Effector memory CD4-positive, alpha-beta T cell (primary cell): ENCODE measurements at regions not wholly inside any gene's neighbourhood (a gene's known extent, or its start where the extent isn't known, plus 50 kb on each side); places are given as distances from the start of the nearest gene placed in this dataset.

Experiments
- DNase-seq, 3 donors: peaks; one replicate each; pipeline ENCODE4 v3.0.0-alpha.2; 2020
- H3K27ac ChIP-seq: 2 replicates; pipeline ENCODE4 v1.7.0; 2013; ENCODE audit warnings: mild to moderate bottlenecking, low read length, moderate library complexity; ENCODE audit not compliant: insufficient read depth, poor library complexity, severe bottlenecking
- H3K27me3 ChIP-seq: replicated peaks from 2 replicates; pipeline ENCODE4 v1.7.0; 2013; ENCODE audit warnings: mild to moderate bottlenecking, low read length; ENCODE audit not compliant: insufficient read depth, control insufficient read depth, poor library complexity, severe bottlenecking
- H3K36me3 ChIP-seq: 2 replicates; pipeline ENCODE4 v1.7.0; 2013; ENCODE audit warnings: mild to moderate bottlenecking, low read length, moderate library complexity; ENCODE audit not compliant: control insufficient read depth, insufficient read depth
- H3K4me1 ChIP-seq: 2 replicates; pipeline ENCODE4 v1.7.0; 2013; ENCODE audit warnings: low read length, mild to moderate bottlenecking; ENCODE audit not compliant: control insufficient read depth, insufficient read depth, poor library complexity, severe bottlenecking
- H3K4me3 ChIP-seq: 2 replicates; pipeline ENCODE4 v1.7.0; 2013; ENCODE audit warnings: low read length, low read depth, mild to moderate bottlenecking; ENCODE audit not compliant: insufficient read depth, poor library complexity, severe bottlenecking
- H3K9me3 ChIP-seq: 2 replicates; pipeline ENCODE4 v1.7.0; 2013; ENCODE audit warnings: mild to moderate bottlenecking, low read length, moderate library complexity; ENCODE audit not compliant: control insufficient read depth

- Histone ChIP-seq H3K4me3 (no peak overlapping the region), H3K27ac (no peak overlapping the region), H3K36me3 (no peaks in the 10 kb centered on the region), H3K27me3 (no peaks in the 10 kb centered on the region), H3K4me1 (no peaks in the 10 kb centered on the region), H3K9me3 (no peaks in the 10 kb centered on the region)
- no peak for DNase-seq
Observed at GRCh38 chr12:90832427-90832826, 122.5 kb downstream of the CCER1 start.

DNA sequence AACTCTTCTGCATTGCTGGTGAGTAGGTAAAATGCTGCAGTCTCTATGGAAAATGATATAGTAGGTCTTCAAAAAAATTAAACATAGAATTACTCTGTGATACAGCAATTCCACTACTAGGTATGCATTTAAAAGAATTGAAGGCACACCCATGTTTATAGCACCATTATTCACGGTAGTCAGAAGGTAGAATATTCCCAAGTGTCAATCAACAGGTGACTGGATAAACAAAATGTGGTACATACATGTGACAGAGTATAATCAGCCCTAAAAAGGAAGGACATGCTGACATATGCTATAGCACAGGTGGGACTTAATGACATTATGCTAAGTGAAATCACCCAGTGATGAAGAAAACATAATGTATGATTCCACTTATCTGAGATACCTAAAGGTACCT, 123.3 kb downstream of the CCER1 start:
- Histone ChIP-seq H3K4me3 (no peak overlapping the region), H3K27ac (no peak overlapping the region), H3K27me3 (no peaks in the 10 kb centered on the region), H3K9me3 (no peaks in the 10 kb centered on the region), H3K36me3 (no peaks in the 10 kb centered on the region), H3K4me1 (no peaks in the 10 kb centered on the region)
- DNase-seq = no peak

DNA sequence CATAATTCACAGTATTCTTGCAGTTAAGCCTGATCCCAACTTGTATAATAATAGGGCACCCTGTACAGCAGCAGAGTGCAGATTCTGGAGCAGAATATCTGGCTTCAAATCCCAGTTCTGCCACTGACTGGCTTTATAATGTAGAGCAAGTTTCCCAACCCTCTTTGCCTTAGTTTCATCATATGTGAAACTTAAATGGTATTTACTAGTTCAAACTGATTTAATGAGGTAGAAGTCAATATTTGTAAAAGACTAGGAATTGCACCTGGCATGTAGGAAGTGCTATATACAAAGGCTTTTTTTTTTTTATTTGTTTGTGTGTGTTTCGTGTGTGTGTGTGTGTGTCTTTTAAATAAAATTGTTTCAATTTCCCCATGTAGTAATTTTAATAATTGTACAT, 125.9 kb downstream of the CCER1 start:
- DNase-seq = no peak

DNA sequence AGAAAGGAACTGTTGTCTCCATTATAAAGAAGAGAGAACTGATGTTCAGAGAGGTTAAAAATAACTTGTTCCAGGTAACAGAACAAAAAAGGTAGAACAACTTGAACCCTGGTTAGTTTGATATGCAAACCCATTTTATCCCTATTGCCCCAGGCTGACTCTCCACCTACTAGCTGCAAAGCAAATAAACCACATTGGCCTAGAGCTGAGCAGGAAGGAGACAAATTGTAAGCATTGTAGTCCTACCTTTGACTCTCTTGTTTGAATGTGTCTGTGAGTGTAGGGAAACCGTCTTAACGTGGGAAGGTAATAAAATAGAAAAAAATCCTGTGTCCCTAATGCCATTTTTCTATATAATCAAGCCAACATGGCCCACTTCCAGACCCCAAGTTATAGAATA, 126.4 kb downstream of the CCER1 start:
- Histone ChIP-seq H3K4me3 (no peak overlapping the region), H3K27me3 (no peaks in the 10 kb centered on the region), H3K4me1 (no peaks in the 10 kb centered on the region), H3K9me3 (no peaks in the 10 kb centered on the region), H3K27ac (no peak overlapping the region), H3K36me3 (no peaks in the 10 kb centered on the region)
- no peak for DNase-seq

More for the DNA sequence above, 125.9 kb downstream of the CCER1 start:
- H3K27me3 ChIP-seq = no peaks in the 10 kb centered on the region
- no peak overlapping the region for H3K4me3 ChIP-seq
- H3K4me1 ChIP-seq = no peaks in the 10 kb centered on the region
- no peak overlapping the region for H3K27ac ChIP-seq
- H3K9me3 ChIP-seq = no peaks in the 10 kb centered on the region
- no peaks in the 10 kb centered on the region for H3K36me3 ChIP-seq

- H3K9me3 ChIP-seq = no peaks in the 10 kb centered on the region
- no peak overlapping the region for H3K27ac ChIP-seq
- no peak for DNase-seq
- no peaks in the 10 kb centered on the region for H3K27me3 ChIP-seq
- H3K36me3 ChIP-seq = no peaks in the 10 kb centered on the region
- no peak overlapping the region for H3K4me3 ChIP-seq
- H3K4me1 ChIP-seq = no peaks in the 10 kb centered on the region
Observed at GRCh38 chr12:90827567-90827966, 127.4 kb downstream of the CCER1 start.

GRCh38 chr12:90826036-90826435, 128.9 kb downstream of the CCER1 start:
- no peak for DNase-seq
- Histone ChIP-seq H3K4me3 (no peak overlapping the region), H3K4me1 (no peaks in the 10 kb centered on the region), H3K27me3 (no peaks in the 10 kb centered on the region), H3K9me3 (no peaks in the 10 kb centered on the region), H3K36me3 (no peaks in the 10 kb centered on the region), H3K27ac (no peak overlapping the region)

GRCh38 chr12:90823859-90824258, 131.1 kb downstream of the CCER1 start:
- Histone ChIP-seq H3K4me3 (no peak overlapping the region), H3K27ac (no peak overlapping the region), H3K9me3 (no peaks in the 10 kb centered on the region), H3K4me1 (no peaks in the 10 kb centered on the region), H3K27me3 (no peaks in the 10 kb centered on the region), H3K36me3 (no peaks in the 10 kb centered on the region)
- DNase-seq = no peak

DNA sequence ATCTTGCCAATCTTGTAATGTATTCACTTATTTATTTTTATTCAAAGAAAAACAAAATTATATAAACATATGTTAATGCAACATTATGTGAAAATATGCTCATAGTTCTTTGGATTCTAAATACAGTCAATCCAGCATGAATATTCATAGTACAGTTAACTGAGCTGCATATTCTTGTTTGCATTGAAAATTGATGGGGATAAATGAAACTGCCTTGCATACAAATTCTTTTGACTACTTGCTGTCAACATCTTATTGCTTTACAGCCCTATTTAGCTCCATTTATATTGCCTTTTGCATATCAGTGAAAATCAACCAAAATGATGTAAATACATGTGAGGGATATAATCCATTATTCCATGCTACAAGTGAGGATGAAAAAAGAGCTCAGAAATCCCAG, 135.3 kb downstream of the CCER1 start:
- Histone ChIP-seq H3K4me3 (no peak overlapping the region), H3K27ac (no peak overlapping the region), H3K4me1 (no peaks in the 10 kb centered on the region), H3K36me3 (no peaks in the 10 kb centered on the region), H3K9me3 (no peaks in the 10 kb centered on the region), H3K27me3 (no peaks in the 10 kb centered on the region)
- no peak for DNase-seq

DNA sequence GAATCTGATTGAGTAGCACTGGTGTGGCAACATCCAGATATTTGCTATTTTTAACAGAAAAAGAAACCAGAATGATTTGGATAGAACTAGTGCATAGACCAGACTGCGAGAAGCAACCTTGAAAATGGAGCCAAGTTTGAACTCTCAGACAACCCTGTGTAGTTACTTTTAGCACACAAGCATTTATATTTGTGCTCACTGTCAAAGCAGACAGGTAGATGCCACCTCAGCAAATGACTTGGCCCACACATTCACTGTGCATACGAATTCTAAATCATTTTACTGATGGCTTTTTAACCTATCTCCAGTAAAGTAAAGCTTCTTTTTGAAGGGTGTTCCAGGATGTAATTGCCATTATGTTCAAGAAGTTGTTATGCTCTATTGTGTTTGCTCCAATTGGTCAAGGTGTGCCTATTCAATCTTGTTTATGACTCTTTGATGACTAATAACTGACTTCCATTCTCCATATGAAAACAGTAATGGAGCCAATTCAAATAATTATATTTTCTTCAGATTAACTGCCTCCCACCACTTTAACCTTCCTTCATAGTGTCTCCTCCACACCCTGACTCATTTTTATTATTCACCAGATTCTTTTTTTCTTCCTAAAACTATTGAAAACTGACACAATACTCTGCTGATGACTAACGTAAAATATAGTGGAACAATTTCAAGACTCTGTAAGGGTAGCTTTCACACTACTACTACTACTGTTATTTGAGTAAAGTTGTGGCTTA, 138.5 kb downstream of the CCER1 start:
- no peaks in the 10 kb centered on the region for H3K4me1 ChIP-seq
- H3K9me3 ChIP-seq = no peaks in the 10 kb centered on the region
- no peak overlapping the region for H3K4me3 ChIP-seq
- H3K36me3 ChIP-seq = no peaks in the 10 kb centered on the region
- no peaks in the 10 kb centered on the region for H3K27me3 ChIP-seq
- H3K27ac ChIP-seq = no peak overlapping the region
- DNase-seq = no peak

- Histone ChIP-seq H3K9me3 (no peaks in the 10 kb centered on the region), H3K4me3 (no peak overlapping the region), H3K4me1 (no peaks in the 10 kb centered on the region), H3K27me3 (no peaks in the 10 kb centered on the region), H3K27ac (no peak overlapping the region), H3K36me3 (no peaks in the 10 kb centered on the region)
- DNase-seq = no peak
Observed at GRCh38 chr12:90809940-90810339, 145.0 kb downstream of the CCER1 start.
